GM12878 (cell line): ENCODE measurements at regions not wholly inside any gene's neighbourhood (a gene's known extent, or its start where the extent isn't known, plus 50 kb on each side); places are given as distances from the start of the nearest gene placed in this dataset.

Source experiments
- ATAC-seq: fragments of 200-7000 bp; cut with Tn5 transposase; 3 replicates; pipeline ENCODE4 v1.9.1; 2020; ENCODE audit warnings: mild to moderate bottlenecking, moderate library complexity
- BruUV-seq: library from RNA; stranded (reverse); fragments of 400-500 nt; replicated peaks from 2 replicates; lab custom pipeline; 2021; lab: Mats Ljungman, UMichigan
- CTCF ChIA-PET: fragments of 300-600 bp; sonication (Branson Sonifier 250); formaldehyde crosslinking; extraction: SDS; loops from one replicate; lab custom pipeline; 2021; ENCODE audit warnings: inconsistent platforms; lab: Yijun Ruan, JAX
- POLR2A ChIA-PET: fragments of 350-600 bp; formaldehyde crosslinking; extraction: SDS; loops from one replicate; lab custom pipeline; 2021; ENCODE audit warnings: inconsistent platforms; lab: Charles Lee
- RAD21 ChIA-PET: fragments of 300-600 bp; sonication (Branson Sonifier 250); formaldehyde crosslinking; loops from one replicate; lab custom pipeline; 2023; ENCODE audit warnings: antibody characterized with exemption; ENCODE audit not compliant: unreplicated experiment; lab: Charles Lee
- SMC1A ChIA-PET: fragments of 300-600 bp; sonication (Branson Sonifier 250); formaldehyde crosslinking; loops from one replicate; lab custom pipeline; 2023; ENCODE audit not compliant: unreplicated experiment, uncharacterized antibody; lab: Charles Lee
- DNase-seq: peaks from one replicate; pipeline ENCODE4 v3.0.0-alpha.2; 2011; ENCODE audit warnings: low read depth, low spot score
- FAIRE-seq: peaks from 3 replicates; lab custom pipeline; 2011; peaks lifted over from hg19 to GRCh38; lab: Jason Lieb, UNC
- H2AFZ ChIP-seq: 2 replicates; pipeline ENCODE4 v1.6.0; 2011; ENCODE audit warnings: low read depth, low read length, control low read depth; ENCODE audit not compliant: control insufficient read depth
- H3K27ac ChIP-seq: 2 replicates; pipeline ENCODE4 v1.5.1; 2011; ENCODE audit warnings: control low read depth; ENCODE audit not compliant: control insufficient read depth, insufficient read depth
- H3K27me3 ChIP-seq, 2 experiments: replicated peaks in 1 of 2; 2 replicates each; pipeline versions ENCODE4 v1.6.0 to v1.6.1; 2011; ENCODE audit warnings: low read length in 1 of 2; ENCODE audit not compliant: control insufficient read depth in 2 of 2, insufficient read depth in 2 of 2
- H3K36me3 ChIP-seq, 2 experiments: 2 replicates each; pipeline ENCODE4 v1.5.1; 2011; ENCODE audit warnings: low read length in 1 of 2; ENCODE audit not compliant: control insufficient read depth in 2 of 2, insufficient read depth in 2 of 2
- H3K4me1 ChIP-seq: 2 replicates; pipeline ENCODE4 v1.6.1; 2011; ENCODE audit warnings: mild to moderate bottlenecking, low read length, moderate library complexity, mixed read lengths; ENCODE audit not compliant: control insufficient read depth, insufficient read depth
- H3K4me2 ChIP-seq: 2 replicates; pipeline ENCODE4 v1.6.0; 2011; ENCODE audit warnings: control low read depth; ENCODE audit not compliant: control insufficient read depth, insufficient read depth
- H3K4me3 ChIP-seq: fragments of 200-600 bp; sonication (generic); 2 replicates; pipeline ENCODE4 v1.5.1; 2016
- H3K79me2 ChIP-seq: 2 replicates; pipeline ENCODE4 v1.6.0; 2011; ENCODE audit warnings: low read length; ENCODE audit not compliant: control insufficient read depth, insufficient read depth
- H3K9ac ChIP-seq: 2 replicates; pipeline ENCODE4 v1.8.0; 2011; ENCODE audit warnings: low read length, control low read depth, mixed read lengths; ENCODE audit not compliant: control insufficient read depth, insufficient read depth
- H3K9me3 ChIP-seq: replicated peaks from 3 replicates; pipeline ENCODE4 v1.5.1; 2011; ENCODE audit warnings: mild to moderate bottlenecking, low read length; ENCODE audit not compliant: control insufficient read depth, insufficient read depth
- H4K20me1 ChIP-seq: 2 replicates; pipeline ENCODE4 v1.6.0; 2011; ENCODE audit not compliant: control insufficient read depth, insufficient read depth
- CBX3 ChIP-seq: fragments of 200-600 bp; sonication (generic); IDR thresholded peaks from 2 replicates; pipeline ENCODE4 v1.6.1; 2016; ENCODE audit warnings: low read depth, borderline replicate concordance
- CHD4 ChIP-seq: fragments of 200-600 bp; sonication (generic); IDR thresholded peaks from 2 replicates; pipeline ENCODE4 v1.6.1; 2016; ENCODE audit warnings: mild to moderate bottlenecking
- NFYA ChIP-seq: IDR thresholded peaks from 2 replicates; pipeline ENCODE4 v1.6.1; 2011; ENCODE audit warnings: low read depth, mild to moderate bottlenecking, low read length, improper control_type of control experiment, borderline replicate concordance
- NFYB ChIP-seq: IDR thresholded peaks from 2 replicates; pipeline ENCODE4 v1.6.1; 2011; ENCODE audit warnings: low read depth, mild to moderate bottlenecking, low read length, improper control_type of control experiment, moderate library complexity; ENCODE audit not compliant: insufficient read depth
- SP1 ChIP-seq: IDR thresholded peaks from one replicate; pipeline ENCODE4 v1.6.1; 2011; ENCODE audit warnings: low read depth, low read length
- SRF ChIP-seq, 2 experiments: IDR thresholded peaks; 2 replicates each; pipeline ENCODE4 v1.6.1; 2011; ENCODE audit warnings: low read depth in 2 of 2, low read length in 2 of 2, mild to moderate bottlenecking in 1 of 2, moderate library complexity in 1 of 2
- STAT1 ChIP-seq: fragments of 450-650 bp; conservative IDR thresholded peaks from 2 replicates; pipeline ENCODE4 v1.6.1; 2014; ENCODE audit warnings: antibody characterized with exemption, mild to moderate bottlenecking
- whole genome bisulfite sequencing: methylation state at CpG from one replicate; pipeline ENCODE4 v1.1.6; 2016; ENCODE audit warnings: low lambda C conversion rate; ENCODE audit not compliant: insufficient replicate concordance, insufficient coverage; ENCODE audit errors: missing lambda C conversion rate; 5-methylcytosine and 5-hydroxymethylcytosine counted together
- in situ Hi-C: fragments of 300-500 bp; cut with MboI; formaldehyde crosslinking; loops from 9 replicates; pipeline ENCODE4 v1.14.3; 2018; ENCODE audit warnings: mixed read lengths
- intact Hi-C: fragments of 100-400 bp; cut with micrococcal nuclease; formaldehyde crosslinking; loops from one replicate; pipeline ENCODE4 v1.14.2; 2022; ENCODE audit not compliant: unreplicated experiment
- TF ChIP-seq, protein P1 (sequence below): IDR thresholded peaks from 2 replicates; pipeline ENCODE4 v1.6.1; 2012; ENCODE audit warnings: improper control_type of control experiment, low read depth, low read length; ENCODE audit not compliant: insufficient replicate concordance
- TF ChIP-seq, protein P2 (sequence below): fragments of 450-650 bp; formaldehyde crosslinking; IDR thresholded peaks from 2 replicates; pipeline ENCODE4 v1.4.0; 2020; ENCODE audit warnings: mild to moderate bottlenecking, moderate library complexity
- TF ChIP-seq, protein P3 (sequence below): fragments of 450-650 bp; IDR thresholded peaks from 2 replicates; pipeline ENCODE4 v1.6.1; 2018; ENCODE audit warnings: mild to moderate bottlenecking, low read depth, moderate library complexity; ENCODE audit not compliant: partially characterized antibody

DNA sequence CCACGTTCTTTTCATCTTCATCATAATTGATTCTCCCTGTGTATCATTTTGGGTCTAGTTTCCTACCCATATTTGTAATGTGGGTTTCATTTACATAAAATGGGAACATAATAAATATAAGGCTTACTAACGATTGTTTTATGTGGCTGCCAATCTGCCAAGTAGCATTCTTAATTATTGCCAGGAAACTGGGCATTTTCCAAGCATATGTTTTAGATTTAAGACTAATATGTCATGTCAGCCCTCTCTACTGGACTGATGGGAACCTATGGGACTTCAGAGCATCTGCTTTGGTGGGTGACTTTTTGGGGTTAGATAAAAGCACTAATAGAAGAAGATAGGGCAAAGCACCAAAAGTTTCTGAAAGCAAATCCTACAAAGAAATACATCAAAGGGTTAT, 157.5 kb downstream of the TBX18 start (continued):
- TF ChIP-seq, protein P1, sequence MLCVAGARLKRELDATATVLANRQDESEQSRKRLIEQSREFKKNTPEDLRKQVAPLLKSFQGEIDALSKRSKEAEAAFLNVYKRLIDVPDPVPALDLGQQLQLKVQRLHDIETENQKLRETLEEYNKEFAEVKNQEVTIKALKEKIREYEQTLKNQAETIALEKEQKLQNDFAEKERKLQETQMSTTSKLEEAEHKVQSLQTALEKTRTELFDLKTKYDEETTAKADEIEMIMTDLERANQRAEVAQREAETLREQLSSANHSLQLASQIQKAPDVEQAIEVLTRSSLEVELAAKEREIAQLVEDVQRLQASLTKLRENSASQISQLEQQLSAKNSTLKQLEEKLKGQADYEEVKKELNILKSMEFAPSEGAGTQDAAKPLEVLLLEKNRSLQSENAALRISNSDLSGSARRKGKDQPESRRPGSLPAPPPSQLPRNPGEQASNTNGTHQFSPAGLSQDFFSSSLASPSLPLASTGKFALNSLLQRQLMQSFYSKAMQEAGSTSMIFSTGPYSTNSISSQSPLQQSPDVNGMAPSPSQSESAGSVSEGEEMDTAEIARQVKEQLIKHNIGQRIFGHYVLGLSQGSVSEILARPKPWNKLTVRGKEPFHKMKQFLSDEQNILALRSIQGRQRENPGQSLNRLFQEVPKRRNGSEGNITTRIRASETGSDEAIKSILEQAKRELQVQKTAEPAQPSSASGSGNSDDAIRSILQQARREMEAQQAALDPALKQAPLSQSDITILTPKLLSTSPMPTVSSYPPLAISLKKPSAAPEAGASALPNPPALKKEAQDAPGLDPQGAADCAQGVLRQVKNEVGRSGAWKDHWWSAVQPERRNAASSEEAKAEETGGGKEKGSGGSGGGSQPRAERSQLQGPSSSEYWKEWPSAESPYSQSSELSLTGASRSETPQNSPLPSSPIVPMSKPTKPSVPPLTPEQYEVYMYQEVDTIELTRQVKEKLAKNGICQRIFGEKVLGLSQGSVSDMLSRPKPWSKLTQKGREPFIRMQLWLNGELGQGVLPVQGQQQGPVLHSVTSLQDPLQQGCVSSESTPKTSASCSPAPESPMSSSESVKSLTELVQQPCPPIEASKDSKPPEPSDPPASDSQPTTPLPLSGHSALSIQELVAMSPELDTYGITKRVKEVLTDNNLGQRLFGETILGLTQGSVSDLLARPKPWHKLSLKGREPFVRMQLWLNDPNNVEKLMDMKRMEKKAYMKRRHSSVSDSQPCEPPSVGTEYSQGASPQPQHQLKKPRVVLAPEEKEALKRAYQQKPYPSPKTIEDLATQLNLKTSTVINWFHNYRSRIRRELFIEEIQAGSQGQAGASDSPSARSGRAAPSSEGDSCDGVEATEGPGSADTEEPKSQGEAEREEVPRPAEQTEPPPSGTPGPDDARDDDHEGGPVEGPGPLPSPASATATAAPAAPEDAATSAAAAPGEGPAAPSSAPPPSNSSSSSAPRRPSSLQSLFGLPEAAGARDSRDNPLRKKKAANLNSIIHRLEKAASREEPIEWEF, result no peak
- TF ChIP-seq NFYB, result no peak
- TF ChIP-seq, protein P2, sequence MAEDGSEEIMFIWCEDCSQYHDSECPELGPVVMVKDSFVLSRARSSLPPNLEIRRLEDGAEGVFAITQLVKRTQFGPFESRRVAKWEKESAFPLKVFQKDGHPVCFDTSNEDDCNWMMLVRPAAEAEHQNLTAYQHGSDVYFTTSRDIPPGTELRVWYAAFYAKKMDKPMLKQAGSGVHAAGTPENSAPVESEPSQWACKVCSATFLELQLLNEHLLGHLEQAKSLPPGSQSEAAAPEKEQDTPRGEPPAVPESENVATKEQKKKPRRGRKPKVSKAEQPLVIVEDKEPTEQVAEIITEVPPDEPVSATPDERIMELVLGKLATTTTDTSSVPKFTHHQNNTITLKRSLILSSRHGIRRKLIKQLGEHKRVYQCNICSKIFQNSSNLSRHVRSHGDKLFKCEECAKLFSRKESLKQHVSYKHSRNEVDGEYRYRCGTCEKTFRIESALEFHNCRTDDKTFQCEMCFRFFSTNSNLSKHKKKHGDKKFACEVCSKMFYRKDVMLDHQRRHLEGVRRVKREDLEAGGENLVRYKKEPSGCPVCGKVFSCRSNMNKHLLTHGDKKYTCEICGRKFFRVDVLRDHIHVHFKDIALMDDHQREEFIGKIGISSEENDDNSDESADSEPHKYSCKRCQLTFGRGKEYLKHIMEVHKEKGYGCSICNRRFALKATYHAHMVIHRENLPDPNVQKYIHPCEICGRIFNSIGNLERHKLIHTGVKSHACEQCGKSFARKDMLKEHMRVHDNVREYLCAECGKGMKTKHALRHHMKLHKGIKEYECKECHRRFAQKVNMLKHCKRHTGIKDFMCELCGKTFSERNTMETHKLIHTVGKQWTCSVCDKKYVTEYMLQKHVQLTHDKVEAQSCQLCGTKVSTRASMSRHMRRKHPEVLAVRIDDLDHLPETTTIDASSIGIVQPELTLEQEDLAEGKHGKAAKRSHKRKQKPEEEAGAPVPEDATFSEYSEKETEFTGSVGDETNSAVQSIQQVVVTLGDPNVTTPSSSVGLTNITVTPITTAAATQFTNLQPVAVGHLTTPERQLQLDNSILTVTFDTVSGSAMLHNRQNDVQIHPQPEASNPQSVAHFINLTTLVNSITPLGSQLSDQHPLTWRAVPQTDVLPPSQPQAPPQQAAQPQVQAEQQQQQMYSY (CRISPR knock-in tag), result no peak

DNA sequence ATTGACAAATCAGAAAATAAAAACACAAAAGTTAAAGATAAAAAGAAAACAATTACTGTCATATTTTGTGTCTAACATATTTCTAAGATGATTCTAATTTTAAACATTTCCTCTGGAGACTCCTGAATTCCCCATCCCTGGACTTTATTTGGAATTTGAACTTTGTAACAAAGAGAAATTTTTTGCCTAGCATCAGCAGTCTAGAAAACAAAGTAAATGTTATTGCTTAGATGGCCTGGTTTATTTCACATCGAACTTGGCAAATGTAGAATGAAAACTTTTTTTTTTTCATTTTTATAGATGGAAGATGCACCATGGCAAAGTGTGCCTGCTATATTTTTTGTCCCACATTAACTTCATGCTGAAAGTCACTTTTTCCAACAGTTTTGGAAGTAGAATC, 159.1 kb downstream of the TBX18 start:
- H3K4me3 ChIP-seq, result no peak overlapping the region
- no peaks in the 10 kb centered on the region for H3K4me1 ChIP-seq
- intact Hi-C loops, result no loop called here
- no peak overlapping the region for H3K4me2 ChIP-seq
- H3K9me3 ChIP-seq, result no peaks in the 10 kb centered on the region
- no peaks in the 10 kb centered on the region for H4K20me1 ChIP-seq
- BruUV-seq, result no TSS peak
- WGBS, result 0% methylated on average over 1 of the region's 1 CpG
- DNase-seq, result no peak
- no peak for ATAC-seq
- H3K79me2 ChIP-seq, result no peaks in the 10 kb centered on the region
- in situ Hi-C loops, result no loop called here
- H3K36me3 ChIP-seq, result no peaks in the 10 kb centered on the region
- ChIA-PET CTCF (no interaction called here), SMC1A (no interaction called here), RAD21 (no interaction called here), POLR2A (no interaction called here)
- H3K9ac ChIP-seq, result no peak overlapping the region
- no peak overlapping the region for H3K27ac ChIP-seq
- no peak for FAIRE-seq
- H2AFZ ChIP-seq, result no peak overlapping the region
- H3K27me3 ChIP-seq, result no peaks in the 10 kb centered on the region
- TF ChIP-seq STAT1 (no peak), SP1 (no peak), SRF (IDR thresholded peaks at IDR 0.05; ENCODE audit: low read depth in 2 of 2, low read length in 2 of 2) (no peak), NFYA (no peak), CHD4 (no peak), CBX3 (no peak)
- TF ChIP-seq, protein P3, sequence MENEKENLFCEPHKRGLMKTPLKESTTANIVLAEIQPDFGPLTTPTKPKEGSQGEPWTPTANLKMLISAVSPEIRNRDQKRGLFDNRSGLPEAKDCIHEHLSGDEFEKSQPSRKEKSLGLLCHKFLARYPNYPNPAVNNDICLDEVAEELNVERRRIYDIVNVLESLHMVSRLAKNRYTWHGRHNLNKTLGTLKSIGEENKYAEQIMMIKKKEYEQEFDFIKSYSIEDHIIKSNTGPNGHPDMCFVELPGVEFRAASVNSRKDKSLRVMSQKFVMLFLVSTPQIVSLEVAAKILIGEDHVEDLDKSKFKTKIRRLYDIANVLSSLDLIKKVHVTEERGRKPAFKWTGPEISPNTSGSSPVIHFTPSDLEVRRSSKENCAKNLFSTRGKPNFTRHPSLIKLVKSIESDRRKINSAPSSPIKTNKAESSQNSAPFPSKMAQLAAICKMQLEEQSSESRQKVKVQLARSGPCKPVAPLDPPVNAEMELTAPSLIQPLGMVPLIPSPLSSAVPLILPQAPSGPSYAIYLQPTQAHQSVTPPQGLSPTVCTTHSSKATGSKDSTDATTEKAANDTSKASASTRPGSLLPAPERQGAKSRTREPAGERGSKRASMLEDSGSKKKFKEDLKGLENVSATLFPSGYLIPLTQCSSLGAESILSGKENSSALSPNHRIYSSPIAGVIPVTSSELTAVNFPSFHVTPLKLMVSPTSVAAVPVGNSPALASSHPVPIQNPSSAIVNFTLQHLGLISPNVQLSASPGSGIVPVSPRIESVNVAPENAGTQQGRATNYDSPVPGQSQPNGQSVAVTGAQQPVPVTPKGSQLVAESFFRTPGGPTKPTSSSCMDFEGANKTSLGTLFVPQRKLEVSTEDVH, result no peak
